ENCODE measurements at regions not wholly inside any gene's neighbourhood (a gene's known extent, or its start where the extent isn't known, plus 50 kb on each side); places are given as distances from the start of the nearest gene placed in this dataset.

DNA sequence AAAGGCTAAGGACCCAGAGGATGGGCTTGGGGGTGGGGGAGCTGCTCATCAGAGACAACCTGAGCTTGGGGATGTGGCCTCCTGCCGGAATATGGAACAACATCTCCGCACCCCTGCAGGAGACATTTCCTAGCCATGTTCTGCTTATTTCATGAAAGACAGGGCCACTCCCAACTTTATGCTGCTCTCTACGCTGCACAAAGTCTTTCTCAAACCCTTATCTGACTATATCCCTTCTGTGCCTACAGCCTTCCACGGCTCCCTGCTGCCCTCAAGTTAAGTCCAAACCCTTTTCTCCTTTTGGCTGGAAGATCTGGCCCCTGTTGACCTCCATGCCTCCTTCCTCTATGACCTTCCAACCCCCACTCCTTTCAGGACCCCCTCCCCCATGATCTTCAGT lies 562.0 kb downstream of the MN1 start:
- Mint-ChIP-seq H3K4me3 (no peak overlapping the region), H3K4me1 (no peaks in the 10 kb centered on the region), H3K27ac (no peak overlapping the region), H3K27me3 (peaks cover 3% of the 10 kb centered on the region), H3K9me3 (ENCODE audit: insufficient read depth) (no peaks in the 10 kb centered on the region)
- Histone ChIP-seq H3K27ac (ENCODE audit: low read length in 2 of 2) (no peak overlapping the region), H3K4me2 (replicated peaks; ENCODE audit: low read depth, low read length, poor library complexity, severe bottlenecking) (no peak overlapping the region), H2AFZ (ENCODE audit: insufficient read depth, low read depth, low read length, poor library complexity, severe bottlenecking) (no peak overlapping the region), H3K27me3 (replicated peaks in 1 of 4; ENCODE audit: control extremely low read depth in 1 of 4, control insufficient read depth in 3 of 4, insufficient read depth in 4 of 4, low read length in 3 of 4) (no peaks in the 10 kb centered on the region), H3K4me1 (ENCODE audit: control insufficient read depth in 2 of 2, insufficient read depth in 2 of 2, low read length in 2 of 2) (no peaks in the 10 kb centered on the region), H3K79me2 (ENCODE audit: control insufficient read depth, insufficient read depth, low read length) (no peaks in the 10 kb centered on the region), H3K36me3 (replicated peaks in 1 of 2; ENCODE audit: control extremely low read depth in 1 of 2, control insufficient read depth in 1 of 2, extremely low read depth in 1 of 2, insufficient read depth in 2 of 2, low read length in 1 of 2) (no peaks in the 10 kb centered on the region), H3K9me3 (ENCODE audit: control extremely low read depth in 1 of 3, control insufficient read depth in 2 of 3, insufficient read depth in 1 of 3, low read length in 2 of 3) (peaks cover 0 to 5% (median 0%) of the 10 kb centered on the region in 3 donors), H3K4me3 (ENCODE audit: control extremely low read depth in 1 of 5, extremely low read depth in 1 of 5, insufficient read depth in 1 of 5, low read depth in 2 of 5, low read length in 4 of 5) (no peak overlapping the region), H4K20me1 (ENCODE audit: control insufficient read depth, insufficient read depth, low read length, poor library complexity, severe bottlenecking) (no peaks in the 10 kb centered on the region), H3K9ac (ENCODE audit: low read length) (no peak overlapping the region)
- intact Hi-C loops (cut with micrococcal nuclease): no loop called here
- DNase-seq (no peak), ATAC-seq (ENCODE audit: low read depth) (no peak)
- 92% methylated on average over 4 of the region's 4 CpGs for WGBS (ENCODE audit: insufficient coverage)
- TF ChIP-seq EZH2 (IDR thresholded peaks at IDR 0.05; ENCODE audit: borderline replicate concordance, insufficient read depth, low read depth, low read length, poor library complexity, severe bottlenecking): no peak
- TF ChIP-seq, protein P1, sequence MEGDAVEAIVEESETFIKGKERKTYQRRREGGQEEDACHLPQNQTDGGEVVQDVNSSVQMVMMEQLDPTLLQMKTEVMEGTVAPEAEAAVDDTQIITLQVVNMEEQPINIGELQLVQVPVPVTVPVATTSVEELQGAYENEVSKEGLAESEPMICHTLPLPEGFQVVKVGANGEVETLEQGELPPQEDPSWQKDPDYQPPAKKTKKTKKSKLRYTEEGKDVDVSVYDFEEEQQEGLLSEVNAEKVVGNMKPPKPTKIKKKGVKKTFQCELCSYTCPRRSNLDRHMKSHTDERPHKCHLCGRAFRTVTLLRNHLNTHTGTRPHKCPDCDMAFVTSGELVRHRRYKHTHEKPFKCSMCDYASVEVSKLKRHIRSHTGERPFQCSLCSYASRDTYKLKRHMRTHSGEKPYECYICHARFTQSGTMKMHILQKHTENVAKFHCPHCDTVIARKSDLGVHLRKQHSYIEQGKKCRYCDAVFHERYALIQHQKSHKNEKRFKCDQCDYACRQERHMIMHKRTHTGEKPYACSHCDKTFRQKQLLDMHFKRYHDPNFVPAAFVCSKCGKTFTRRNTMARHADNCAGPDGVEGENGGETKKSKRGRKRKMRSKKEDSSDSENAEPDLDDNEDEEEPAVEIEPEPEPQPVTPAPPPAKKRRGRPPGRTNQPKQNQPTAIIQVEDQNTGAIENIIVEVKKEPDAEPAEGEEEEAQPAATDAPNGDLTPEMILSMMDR (IDR thresholded peaks at IDR 0.05): no peak
- ChIA-PET POLR2A (no interaction called here), CTCF (no interaction called here)

DNA sequence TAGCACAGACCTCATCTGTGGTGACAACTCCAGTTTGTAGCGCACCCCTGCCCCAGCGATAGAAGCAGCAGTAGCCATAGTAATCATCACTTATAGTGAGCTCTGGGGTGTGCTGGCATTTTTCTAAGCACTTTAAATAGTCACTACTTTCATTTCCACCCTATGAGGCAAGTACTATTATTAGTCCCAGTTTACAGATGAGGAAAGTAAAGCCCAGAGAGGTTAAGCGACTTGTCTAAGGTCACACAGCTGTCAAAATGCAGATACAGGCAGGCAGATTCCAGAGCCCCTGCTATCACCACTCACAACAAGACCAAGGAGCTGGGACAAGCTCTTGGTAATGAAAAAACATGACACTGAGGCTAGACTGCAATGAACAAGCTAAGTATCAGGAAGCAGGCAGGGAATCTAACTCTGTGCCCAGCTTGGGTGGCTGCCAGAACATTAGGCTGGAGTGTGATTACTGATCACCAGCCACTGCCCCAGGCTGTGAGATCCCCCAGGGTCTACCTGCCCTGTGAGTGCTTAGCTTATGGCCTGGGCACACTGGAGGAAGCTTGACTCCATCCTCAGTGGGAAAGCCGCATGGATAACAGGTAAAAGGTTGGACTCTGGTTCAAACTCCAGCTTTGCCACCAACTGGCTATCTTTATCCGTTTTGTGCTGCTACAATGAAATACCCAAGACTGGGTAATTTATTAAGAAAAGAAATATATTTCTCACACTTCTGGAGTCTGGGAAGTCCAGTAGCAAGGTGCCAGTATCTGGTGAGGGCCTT lies 561.1 kb downstream of the MN1 start:
- Histone ChIP-seq H3K4me2 (replicated peaks; ENCODE audit: low read depth, low read length, poor library complexity, severe bottlenecking) (no peak overlapping the region), H3K27ac (ENCODE audit: low read length in 2 of 2) (no peak overlapping the region), H3K9me3 (ENCODE audit: control extremely low read depth in 1 of 3, control insufficient read depth in 2 of 3, insufficient read depth in 1 of 3, low read length in 2 of 3) (peaks cover 0 to 5% (median 0%) of the 10 kb centered on the region in 3 donors), H3K36me3 (replicated peaks in 1 of 2; ENCODE audit: control extremely low read depth in 1 of 2, control insufficient read depth in 1 of 2, extremely low read depth in 1 of 2, insufficient read depth in 2 of 2, low read length in 1 of 2) (no peaks in the 10 kb centered on the region), H3K9ac (ENCODE audit: low read length) (no peak overlapping the region), H3K27me3 (replicated peaks in 1 of 4; ENCODE audit: control extremely low read depth in 1 of 4, control insufficient read depth in 3 of 4, insufficient read depth in 4 of 4, low read length in 3 of 4) (no peaks in the 10 kb centered on the region), H3K4me3 (ENCODE audit: control extremely low read depth in 1 of 5, extremely low read depth in 1 of 5, insufficient read depth in 1 of 5, low read depth in 2 of 5, low read length in 4 of 5) (no peak overlapping the region), H2AFZ (ENCODE audit: insufficient read depth, low read depth, low read length, poor library complexity, severe bottlenecking) (no peak overlapping the region), H3K79me2 (ENCODE audit: control insufficient read depth, insufficient read depth, low read length) (no peaks in the 10 kb centered on the region), H3K4me1 (ENCODE audit: control insufficient read depth in 2 of 2, insufficient read depth in 2 of 2, low read length in 2 of 2) (no peaks in the 10 kb centered on the region), H4K20me1 (ENCODE audit: control insufficient read depth, insufficient read depth, low read length, poor library complexity, severe bottlenecking) (no peaks in the 10 kb centered on the region)
- 100% methylated on average over 1 of the region's 5 CpGs for WGBS (ENCODE audit: insufficient coverage)
- no peak overlapping the region for H3K27ac Mint-ChIP-seq
- ATAC-seq (ENCODE audit: low read depth) (no peak), DNase-seq (no peak)
- no peak overlapping the region for H3K4me3 Mint-ChIP-seq
- intact Hi-C loops (cut with micrococcal nuclease): no loop called here
- POLR2A ChIA-PET: no interaction called here
- CTCF ChIA-PET: no interaction called here
- peaks cover 3% of the 10 kb centered on the region for H3K27me3 Mint-ChIP-seq
- TF ChIP-seq, protein P1 (IDR thresholded peaks at IDR 0.05): no peak
- no peak for TF ChIP-seq EZH2 (IDR thresholded peaks at IDR 0.05; ENCODE audit: borderline replicate concordance, insufficient read depth, low read depth, low read length, poor library complexity, severe bottlenecking)
- H3K4me1 Mint-ChIP-seq: no peaks in the 10 kb centered on the region
- no peaks in the 10 kb centered on the region for H3K9me3 Mint-ChIP-seq (ENCODE audit: insufficient read depth)
